H9 (cell line): ENCODE measurements at regions not wholly inside any gene's neighbourhood (a gene's known extent, or its start where the extent isn't known, plus 50 kb on each side); places are given as distances from the start of the nearest gene placed in this dataset.

Experiments
- DNase-seq: peaks from one replicate; pipeline ENCODE4 v3.0.0-alpha.2; 2017
- H2AFZ ChIP-seq: one replicate; pipeline ENCODE4 v1.6.1; 2013; ENCODE audit warnings: mild to moderate bottlenecking, low read length, control low read depth, moderate library complexity
- H2AK5ac ChIP-seq: 2 replicates; pipeline ENCODE4 v1.6.1; 2013; ENCODE audit warnings: low read length, control low read depth, mixed read lengths; ENCODE audit not compliant: insufficient read length
- H2BK120ac ChIP-seq: one replicate; pipeline ENCODE4 v1.6.1; 2013; ENCODE audit warnings: low read depth, mild to moderate bottlenecking, low read length, control low read depth, inconsistent platforms; ENCODE audit not compliant: poor library complexity, severe bottlenecking
- H2BK12ac ChIP-seq: 2 replicates; pipeline ENCODE4 v1.6.1; 2013; ENCODE audit warnings: low read length, control low read depth, mixed read lengths, low read depth; ENCODE audit not compliant: insufficient read length
- H2BK15ac ChIP-seq: 2 replicates; pipeline ENCODE4 v1.6.1; 2013; ENCODE audit warnings: low read depth, low read length, control low read depth
- H2BK20ac ChIP-seq: one replicate; pipeline ENCODE4 v1.6.1; 2013; ENCODE audit warnings: low read depth, mild to moderate bottlenecking, low read length, control low read depth, inconsistent platforms; ENCODE audit not compliant: poor library complexity, severe bottlenecking
- H2BK5ac ChIP-seq: 2 replicates; pipeline ENCODE4 v1.6.1; 2013; ENCODE audit warnings: low read length, control low read depth, mixed read lengths; ENCODE audit not compliant: insufficient read length
- H3K14ac ChIP-seq: 2 replicates; pipeline ENCODE4 v1.6.1; 2013; ENCODE audit warnings: low read length, control low read depth; ENCODE audit not compliant: insufficient read depth
- H3K18ac ChIP-seq: 2 replicates; pipeline ENCODE4 v1.6.1; 2013; ENCODE audit warnings: low read depth, mild to moderate bottlenecking, mixed read lengths, low read length, control low read depth; ENCODE audit not compliant: insufficient read length
- H3K23ac ChIP-seq: 2 replicates; pipeline ENCODE4 v1.6.1; 2013; ENCODE audit warnings: low read length, control low read depth, mixed read lengths, low read depth; ENCODE audit not compliant: insufficient read length
- H3K23me2 ChIP-seq: 2 replicates; pipeline ENCODE4 v1.6.1; 2013; ENCODE audit warnings: low read depth, mild to moderate bottlenecking, mixed read lengths, low read length, control low read depth; ENCODE audit not compliant: insufficient read length, poor library complexity, severe bottlenecking
- H3K27ac ChIP-seq: 2 replicates; pipeline ENCODE4 v1.5.1; 2013; ENCODE audit warnings: low read length, control low read depth, mixed read lengths, low read depth; ENCODE audit not compliant: insufficient read length
- H3K27me3 ChIP-seq: 2 replicates; pipeline ENCODE4 v1.6.1; 2013; ENCODE audit warnings: low read length, control low read depth, inconsistent platforms; ENCODE audit not compliant: insufficient read depth
- H3K4ac ChIP-seq: 2 replicates; pipeline ENCODE4 v1.6.1; 2013; ENCODE audit warnings: low read depth, mild to moderate bottlenecking, control low read depth, inconsistent platforms, low read length, moderate library complexity
- H3K4me1 ChIP-seq: 2 replicates; pipeline ENCODE4 v1.6.1; 2013; ENCODE audit warnings: low read length, control low read depth, inconsistent platforms; ENCODE audit not compliant: insufficient read depth
- H3K4me2 ChIP-seq: 2 replicates; pipeline ENCODE4 v1.6.1; 2013; ENCODE audit warnings: low read length, control low read depth, mixed read lengths; ENCODE audit not compliant: insufficient read length, insufficient read depth
- H3K56ac ChIP-seq: 2 replicates; pipeline ENCODE4 v1.6.1; 2013; ENCODE audit warnings: low read depth, mild to moderate bottlenecking, mixed read lengths, low read length, control low read depth; ENCODE audit not compliant: insufficient read length
- H3K79me1 ChIP-seq: 2 replicates; pipeline ENCODE4 v1.6.1; 2013; ENCODE audit warnings: low read depth, mild to moderate bottlenecking, moderate library complexity, low read length, control low read depth, inconsistent platforms; ENCODE audit not compliant: insufficient read depth, poor library complexity, severe bottlenecking
- H3K79me2 ChIP-seq: 2 replicates; pipeline ENCODE4 v1.6.1; 2013; ENCODE audit warnings: low read length, control low read depth, inconsistent platforms; ENCODE audit not compliant: insufficient read depth
- H3K9ac ChIP-seq: 2 replicates; pipeline ENCODE4 v1.6.1; 2013; ENCODE audit warnings: low read length, control low read depth, mixed read lengths; ENCODE audit not compliant: insufficient read length; ENCODE audit errors: extremely low read depth
- H3K9me3 ChIP-seq: one replicate; pipeline ENCODE4 v1.6.1; 2013; ENCODE audit warnings: low read depth, low read length, inconsistent platforms; ENCODE audit not compliant: control insufficient read depth
- H3T11ph ChIP-seq: one replicate; pipeline ENCODE4 v1.6.1; 2013; ENCODE audit warnings: mild to moderate bottlenecking, low read length, control low read depth, inconsistent platforms
- H4K20me1 ChIP-seq: one replicate; pipeline ENCODE4 v1.6.1; 2013; ENCODE audit not compliant: control insufficient read depth, insufficient read length, insufficient read depth
- H4K5ac ChIP-seq: 2 replicates; pipeline ENCODE4 v1.6.1; 2013; ENCODE audit warnings: low read depth, mild to moderate bottlenecking, mixed read lengths, low read length, control low read depth; ENCODE audit not compliant: insufficient read length
- H4K8ac ChIP-seq: replicated peaks from 2 replicates; pipeline ENCODE4 v1.6.1; 2013; ENCODE audit warnings: low read length, control low read depth, mixed read lengths, low read depth; ENCODE audit not compliant: insufficient read length
- H4K91ac ChIP-seq: 2 replicates; pipeline ENCODE4 v1.6.1; 2013; ENCODE audit warnings: low read depth, mild to moderate bottlenecking, moderate library complexity, mixed read lengths, low read length, control low read depth; ENCODE audit not compliant: insufficient read length
- H3K27ac Mint-ChIP-seq, 3 experiments: 2 replicates in 2 of 3; 3 replicates in 1 of 3; pipeline ENCODE4 v1.8.0; 2020 to 2021; ENCODE audit warnings: mixed read lengths in 3 of 3, mild to moderate bottlenecking in 1 of 3, moderate library complexity in 1 of 3
- H3K27me3 Mint-ChIP-seq: 2 replicates; pipeline ENCODE4 v1.8.0; 2021; ENCODE audit warnings: low read depth, mild to moderate bottlenecking, moderate library complexity, mixed read lengths
- H3K36me3 Mint-ChIP-seq, 3 experiments: 2 replicates in 2 of 3; 3 replicates in 1 of 3; pipeline ENCODE4 v1.8.0; 2020 to 2021; ENCODE audit warnings: low read depth in 3 of 3, mixed read lengths in 3 of 3; ENCODE audit not compliant: insufficient read depth in 1 of 3
- H3K4me1 Mint-ChIP-seq, 2 experiments: 2 replicates each; pipeline ENCODE4 v1.8.0; 2020; ENCODE audit warnings: mixed read lengths in 2 of 2
- H3K4me3 Mint-ChIP-seq, 2 experiments: 2 replicates in 1 of 2; 3 replicates in 1 of 2; pipeline ENCODE4 v1.8.0; 2020 to 2021; ENCODE audit warnings: mild to moderate bottlenecking in 2 of 2, mixed read lengths in 2 of 2, moderate library complexity in 1 of 2
- H3K9me3 Mint-ChIP-seq, 2 experiments: 2 replicates in 1 of 2; 3 replicates in 1 of 2; pipeline ENCODE4 v1.8.0; 2020; ENCODE audit warnings: mild to moderate bottlenecking in 2 of 2, mixed read lengths in 2 of 2, moderate library complexity in 1 of 2
- CTCF ChIP-seq: fragments of 200-600 bp; sonication (generic); conservative IDR thresholded peaks from 3 replicates; pipeline ENCODE4 v1.8.0; 2021; ENCODE audit warnings: antibody characterized with exemption, mild to moderate bottlenecking
- WGBS: extraction: QIAGEN DNeasy Blood & Tissue Kit; methylation state at CpG from one replicate; pipeline ENCODE4 v1.1.7; 2013; ENCODE audit warnings: missing lambda C conversion rate, low lambda C conversion rate, mixed read lengths; ENCODE audit not compliant: insufficient read length; ENCODE audit errors: extremely low coverage; 5-methylcytosine and 5-hydroxymethylcytosine counted together

- H3K23ac ChIP-seq = no peak overlapping the region
- Mint-ChIP-seq H3K9me3 (peaks cover 6 to 12% of the 10 kb centered on the region in 2 experiments; a peak in 3 of 5 replicates), H3K36me3 (peaks cover 0 to 9% (median 9%) of the 10 kb centered on the region in 3 experiments; a peak in 5 of 7 replicates), H3K4me3 (no peak overlapping the region), H3K4me1 (peaks cover 13 to 24% of the 10 kb centered on the region in 2 experiments), H3K27me3 (no peaks in the 10 kb centered on the region), H3K27ac (no peak overlapping the region)
- no peak overlapping the region for H2BK15ac ChIP-seq
- no peak overlapping the region for H4K91ac ChIP-seq
- DNase-seq = no peak
- H2BK5ac ChIP-seq = no peak overlapping the region
- TF ChIP-seq CTCF = no peak
- H4K20me1 ChIP-seq = no peaks in the 10 kb centered on the region
- no peak overlapping the region for H3K9ac ChIP-seq
- H3K23me2 ChIP-seq = no peaks in the 10 kb centered on the region
- H2BK120ac ChIP-seq = no peak overlapping the region
- no peaks in the 10 kb centered on the region for H3K9me3 ChIP-seq
- H2BK12ac ChIP-seq = no peak overlapping the region
- no peak overlapping the region for H3K27ac ChIP-seq
- no peak overlapping the region for H3K56ac ChIP-seq
- WGBS = no CpG with 5 or more reads among the region's 5 CpGs
- no peak overlapping the region for H3K18ac ChIP-seq
- H3K4me1 ChIP-seq = peaks cover 6% of the 10 kb centered on the region; the same call in 1 of the 2 replicates
- no peak overlapping the region for H2AFZ ChIP-seq
- no peaks in the 10 kb centered on the region for H3K79me2 ChIP-seq
- H3K27me3 ChIP-seq = no peaks in the 10 kb centered on the region
- no peak overlapping the region for H4K5ac ChIP-seq
- H2AK5ac ChIP-seq = no peak overlapping the region
- no peak overlapping the region for H3T11ph ChIP-seq
- H3K4me2 ChIP-seq = no peak overlapping the region
- H2BK20ac ChIP-seq = no peak overlapping the region
- no peak overlapping the region for H4K8ac ChIP-seq
- no peaks in the 10 kb centered on the region for H3K79me1 ChIP-seq
- H3K14ac ChIP-seq = no peak overlapping the region
- H3K4ac ChIP-seq = no peak overlapping the region
Observed at GRCh38 chr4:128579154-128579853, 230.2 kb upstream of the JADE1 start.
